NCI-H2227 treated with DMSO at 0.1 percent for 48 hours (cell line): ENCODE measurements at regions not wholly inside any gene's neighbourhood (a gene's known extent, or its start where the extent isn't known, plus 50 kb on each side); places are given as distances from the start of the nearest gene placed in this dataset.
A peak's percentile ranks its signal among the peaks of the same experiment; 100 is the strongest.

Experiments used
- DNase-seq: peaks from one replicate; lab custom pipeline; 2025; lab: John Stamatoyannopoulos, UW

- DNase-seq, result no peak
These were observed 1139.1 kb upstream of the SEMA6A start for GRCh38 chr5:117713585-117714198.

- no peak for DNase-seq
These were observed 1126.4 kb upstream of the SEMA6A start for GRCh38 chr5:117701062-117701461.

GRCh38 chr5:117692606-117693005, 1118.0 kb upstream of the SEMA6A start:
- no peak for DNase-seq

- no peak for DNase-seq
These were observed 1116.7 kb upstream of the SEMA6A start for GRCh38 chr5:117691081-117691870.

- peak; percentile 17 for DNase-seq
These were observed 1116.0 kb upstream of the SEMA6A start for GRCh38 chr5:117690612-117691011.

GRCh38 chr5:117686926-117687325, 1112.3 kb upstream of the SEMA6A start:
- DNase-seq, result no peak

- DNase-seq, result no peak
These were observed 1107.8 kb upstream of the SEMA6A start for GRCh38 chr5:117682416-117682815.

- no peak for DNase-seq
These were observed 1107.0 kb upstream of the SEMA6A start for GRCh38 chr5:117681431-117682254.

- DNase-seq, result no peak
These were observed 1105.8 kb upstream of the SEMA6A start for GRCh38 chr5:117680426-117680825.

GRCh38 chr5:117679046-117679445, 1104.4 kb upstream of the SEMA6A start:
- no peak for DNase-seq

GRCh38 chr5:117675646-117676045, 1101.0 kb upstream of the SEMA6A start:
- no peak for DNase-seq

- no peak for DNase-seq
These were observed 1096.9 kb upstream of the SEMA6A start for GRCh38 chr5:117671551-117671950.

GRCh38 chr5:117667105-117667504, 1092.5 kb upstream of the SEMA6A start:
- DNase-seq, result no peak

GRCh38 chr5:117665121-117665520, 1090.5 kb upstream of the SEMA6A start:
- no peak for DNase-seq

- DNase-seq, result no peak
These were observed 1087.7 kb upstream of the SEMA6A start for GRCh38 chr5:117662361-117662760.

- peak; percentile 22 for DNase-seq
These were observed 1082.9 kb upstream of the SEMA6A start for GRCh38 chr5:117657541-117657940.

- DNase-seq, result no peak
These were observed 1078.3 kb upstream of the SEMA6A start for GRCh38 chr5:117652958-117653280.

- no peak for DNase-seq
These were observed 1077.7 kb upstream of the SEMA6A start for GRCh38 chr5:117652036-117652957.

- no peak for DNase-seq
These were observed 1075.2 kb upstream of the SEMA6A start for GRCh38 chr5:117649821-117650220.

- DNase-seq, result no peak
These were observed 1070.8 kb upstream of the SEMA6A start for GRCh38 chr5:117645400-117645799.

- DNase-seq, result no peak
These were observed 1064.0 kb upstream of the SEMA6A start for GRCh38 chr5:117638581-117638980.

- DNase-seq, result no peak
These were observed 1058.5 kb upstream of the SEMA6A start for GRCh38 chr5:117633093-117633492.
